ENCODE measurements at regions not wholly inside any gene's neighbourhood (a gene's known extent, or its start where the extent isn't known, plus 50 kb on each side); places are given as distances from the start of the nearest gene placed in this dataset.

DNA sequence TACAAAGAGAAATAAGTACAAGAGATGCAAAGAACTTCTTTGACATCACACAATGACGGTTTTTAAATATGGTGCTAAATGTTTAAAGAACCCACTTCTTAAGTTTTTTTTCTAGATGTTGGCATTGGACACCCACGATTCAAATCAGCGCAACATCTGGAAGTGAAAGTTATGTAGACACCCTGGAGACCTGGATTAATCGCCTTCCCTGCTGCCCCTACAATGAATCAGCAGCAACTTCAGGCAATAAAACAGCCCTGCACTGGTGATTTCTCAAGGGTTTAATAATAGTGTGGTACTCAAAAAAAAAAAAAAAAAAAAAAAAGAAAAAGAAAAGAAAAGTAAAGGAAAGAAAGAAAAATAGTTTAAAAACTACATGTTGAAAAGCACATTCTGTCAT lies 248.3 kb downstream of the NUF2 start:
- ChIA-PET POLR2A (ENCODE audit: unreplicated experiment) (no interaction called here), CTCF (no interaction called here)
- in situ Hi-C loops (cut with MboI; ENCODE audit: low sequenced_read_pairs) (no loop called here), intact Hi-C loops (cut with micrococcal nuclease) (no loop called here), dilution Hi-C loops (cut with HindIII; ENCODE audit: low sequenced_read_pairs, unreplicated experiment) (no loop called here)
- Histone ChIP-seq H2AFZ (replicated peaks; ENCODE audit: low read length, poor library complexity) (no peak overlapping the region), H3K4me2 (ENCODE audit: low read depth, low read length) (no peak overlapping the region), H3K79me1 (ENCODE audit: low read depth in 1 of 2, low read length in 2 of 2) (no peaks in the 10 kb centered on the region), H2BK15ac (ENCODE audit: low read depth, low read length) (no peak overlapping the region), H3K9ac (ENCODE audit: low read depth, low read length) (no peak overlapping the region), H3K27ac (ENCODE audit: insufficient read depth, low read length) (no peak overlapping the region), H4K5ac (ENCODE audit: low read depth, low read length) (no peak overlapping the region), H2AK5ac (ENCODE audit: low read depth, low read length) (no peak overlapping the region), H3K4ac (ENCODE audit: low read depth, low read length) (no peak overlapping the region), H4K91ac (ENCODE audit: insufficient read depth, low read depth, low read length) (no peak overlapping the region), H3K36me3 (ENCODE audit: control insufficient read depth, insufficient read depth, low read length) (no peaks in the 10 kb centered on the region), H2BK120ac (ENCODE audit: low read depth, low read length) (no peak overlapping the region), H3K18ac (ENCODE audit: low read depth, low read length) (no peak overlapping the region), H3K23ac (ENCODE audit: low read depth, low read length) (no peak overlapping the region), H3K14ac (replicated peaks; ENCODE audit: low read depth, low read length) (no peak overlapping the region), H2BK20ac (ENCODE audit: low read depth, low read length) (no peak overlapping the region), H3K4me1 (ENCODE audit: control insufficient read depth, insufficient read depth, low read length) (no peaks in the 10 kb centered on the region), H4K20me1 (ENCODE audit: insufficient read depth, low read length) (no peaks in the 10 kb centered on the region), H4K8ac (ENCODE audit: low read depth in 2 of 2, low read length in 2 of 2) (no peak overlapping the region), H3K27me3 (ENCODE audit: control insufficient read depth, insufficient read depth, low read length) (no peaks in the 10 kb centered on the region), H2BK5ac (ENCODE audit: low read depth, low read length, poor library complexity, severe bottlenecking) (no peak overlapping the region), H3K4me3 (ENCODE audit: insufficient read depth, low read depth, low read length) (no peak overlapping the region), H3K56ac (ENCODE audit: extremely low read depth, insufficient read depth, low read length) (no peak overlapping the region), H3K9me3 (ENCODE audit: control insufficient read depth, insufficient read depth, low read length) (no peaks in the 10 kb centered on the region), H3K9me1 (ENCODE audit: insufficient read depth, low read length) (no peaks in the 10 kb centered on the region), H2AK9ac (replicated peaks; ENCODE audit: low read depth, low read length, poor library complexity) (no peak overlapping the region)
- no TSS peak for BruUV-seq (replicated peaks)
- ATAC-seq (ENCODE audit: low read depth) = no peak
- DNase-seq = no peak
- TF ChIP-seq POLR2A (IDR thresholded peaks at IDR 0.05; ENCODE audit: low read depth, low read length) = no peak
- TF ChIP-seq BHLHE40 (IDR thresholded peaks at IDR 0.05; ENCODE audit: low read depth, low read length) = no peak
- no peak for TF ChIP-seq CHD1 (IDR thresholded peaks at IDR 0.05; ENCODE audit: low read depth, low read length)
- no peak for TF ChIP-seq MAFK (IDR thresholded peaks at IDR 0.05; ENCODE audit: low read depth, low read length)
- no peak for TF ChIP-seq FOS (IDR thresholded peaks at IDR 0.05; ENCODE audit: low read depth, low read length)
- no peak for TF ChIP-seq SMC3 (IDR thresholded peaks at IDR 0.05; ENCODE audit: low read depth, low read length)
- TF ChIP-seq RCOR1 (IDR thresholded peaks at IDR 0.05; ENCODE audit: insufficient replicate concordance, low read length) = no peak
- TF ChIP-seq RAD21 (IDR thresholded peaks at IDR 0.05; ENCODE audit: low read length) = no peak
- TF ChIP-seq NFE2L2 (IDR thresholded peaks at IDR 0.05; ENCODE audit: low read depth, low read length) = no peak
- TF ChIP-seq, protein P1, sequence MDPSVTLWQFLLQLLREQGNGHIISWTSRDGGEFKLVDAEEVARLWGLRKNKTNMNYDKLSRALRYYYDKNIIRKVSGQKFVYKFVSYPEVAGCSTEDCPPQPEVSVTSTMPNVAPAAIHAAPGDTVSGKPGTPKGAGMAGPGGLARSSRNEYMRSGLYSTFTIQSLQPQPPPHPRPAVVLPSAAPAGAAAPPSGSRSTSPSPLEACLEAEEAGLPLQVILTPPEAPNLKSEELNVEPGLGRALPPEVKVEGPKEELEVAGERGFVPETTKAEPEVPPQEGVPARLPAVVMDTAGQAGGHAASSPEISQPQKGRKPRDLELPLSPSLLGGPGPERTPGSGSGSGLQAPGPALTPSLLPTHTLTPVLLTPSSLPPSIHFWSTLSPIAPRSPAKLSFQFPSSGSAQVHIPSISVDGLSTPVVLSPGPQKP (IDR thresholded peaks at IDR 0.05; ENCODE audit: borderline replicate concordance, low read depth, low read length) = no peak
- no peak for TF ChIP-seq MXI1 (IDR thresholded peaks at IDR 0.05; ENCODE audit: borderline replicate concordance, low read depth, low read length)
- TF ChIP-seq, protein P2, sequence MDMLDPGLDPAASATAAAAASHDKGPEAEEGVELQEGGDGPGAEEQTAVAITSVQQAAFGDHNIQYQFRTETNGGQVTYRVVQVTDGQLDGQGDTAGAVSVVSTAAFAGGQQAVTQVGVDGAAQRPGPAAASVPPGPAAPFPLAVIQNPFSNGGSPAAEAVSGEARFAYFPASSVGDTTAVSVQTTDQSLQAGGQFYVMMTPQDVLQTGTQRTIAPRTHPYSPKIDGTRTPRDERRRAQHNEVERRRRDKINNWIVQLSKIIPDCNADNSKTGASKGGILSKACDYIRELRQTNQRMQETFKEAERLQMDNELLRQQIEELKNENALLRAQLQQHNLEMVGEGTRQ (IDR thresholded peaks at IDR 0.05; ENCODE audit: low read depth, low read length) = no peak
- TF ChIP-seq, protein P3, sequence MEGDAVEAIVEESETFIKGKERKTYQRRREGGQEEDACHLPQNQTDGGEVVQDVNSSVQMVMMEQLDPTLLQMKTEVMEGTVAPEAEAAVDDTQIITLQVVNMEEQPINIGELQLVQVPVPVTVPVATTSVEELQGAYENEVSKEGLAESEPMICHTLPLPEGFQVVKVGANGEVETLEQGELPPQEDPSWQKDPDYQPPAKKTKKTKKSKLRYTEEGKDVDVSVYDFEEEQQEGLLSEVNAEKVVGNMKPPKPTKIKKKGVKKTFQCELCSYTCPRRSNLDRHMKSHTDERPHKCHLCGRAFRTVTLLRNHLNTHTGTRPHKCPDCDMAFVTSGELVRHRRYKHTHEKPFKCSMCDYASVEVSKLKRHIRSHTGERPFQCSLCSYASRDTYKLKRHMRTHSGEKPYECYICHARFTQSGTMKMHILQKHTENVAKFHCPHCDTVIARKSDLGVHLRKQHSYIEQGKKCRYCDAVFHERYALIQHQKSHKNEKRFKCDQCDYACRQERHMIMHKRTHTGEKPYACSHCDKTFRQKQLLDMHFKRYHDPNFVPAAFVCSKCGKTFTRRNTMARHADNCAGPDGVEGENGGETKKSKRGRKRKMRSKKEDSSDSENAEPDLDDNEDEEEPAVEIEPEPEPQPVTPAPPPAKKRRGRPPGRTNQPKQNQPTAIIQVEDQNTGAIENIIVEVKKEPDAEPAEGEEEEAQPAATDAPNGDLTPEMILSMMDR (conservative IDR thresholded peaks at IDR 0.05; ENCODE audit: low read depth, low read length) = no peak
- no peak for TF ChIP-seq MAZ (IDR thresholded peaks at IDR 0.05; ENCODE audit: borderline replicate concordance, low read depth, low read length)
- TF ChIP-seq RFX5 (IDR thresholded peaks at IDR 0.05; ENCODE audit: low read depth, low read length) = no peak
- TF ChIP-seq CEBPB (IDR thresholded peaks at IDR 0.05; ENCODE audit: low read depth, low read length) = no peak
- no CpG with 5 or more reads among the region's 4 CpGs for WGBS, 2 experiments (ENCODE audit: extremely low coverage in 2 of 2, insufficient read length in 1 of 2)

Measured in IMR-90 (cell line).